ENCODE measurements at regions not wholly inside any gene's neighbourhood (a gene's known extent, or its start where the extent isn't known, plus 50 kb on each side); places are given as distances from the start of the nearest gene placed in this dataset.

DNA sequence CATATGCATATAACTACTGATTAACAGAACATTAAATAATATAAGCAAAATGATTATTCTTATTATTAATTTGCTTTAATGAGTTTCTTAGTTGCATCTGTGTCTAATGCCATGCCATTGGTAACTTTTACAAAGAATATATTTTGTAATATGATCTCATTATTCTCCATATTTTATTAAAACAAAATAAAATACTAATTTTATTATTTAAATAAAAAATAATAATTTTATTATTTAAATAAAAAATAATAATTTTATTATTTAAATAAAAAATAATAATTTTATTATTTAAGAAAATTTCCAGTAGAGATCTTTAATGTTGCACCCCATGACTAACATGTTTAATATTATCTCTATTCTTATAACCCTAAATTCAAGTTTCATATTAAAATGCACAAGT lies 771.1 kb downstream of the NR2F2 start:
- TF ChIP-seq, protein P1, sequence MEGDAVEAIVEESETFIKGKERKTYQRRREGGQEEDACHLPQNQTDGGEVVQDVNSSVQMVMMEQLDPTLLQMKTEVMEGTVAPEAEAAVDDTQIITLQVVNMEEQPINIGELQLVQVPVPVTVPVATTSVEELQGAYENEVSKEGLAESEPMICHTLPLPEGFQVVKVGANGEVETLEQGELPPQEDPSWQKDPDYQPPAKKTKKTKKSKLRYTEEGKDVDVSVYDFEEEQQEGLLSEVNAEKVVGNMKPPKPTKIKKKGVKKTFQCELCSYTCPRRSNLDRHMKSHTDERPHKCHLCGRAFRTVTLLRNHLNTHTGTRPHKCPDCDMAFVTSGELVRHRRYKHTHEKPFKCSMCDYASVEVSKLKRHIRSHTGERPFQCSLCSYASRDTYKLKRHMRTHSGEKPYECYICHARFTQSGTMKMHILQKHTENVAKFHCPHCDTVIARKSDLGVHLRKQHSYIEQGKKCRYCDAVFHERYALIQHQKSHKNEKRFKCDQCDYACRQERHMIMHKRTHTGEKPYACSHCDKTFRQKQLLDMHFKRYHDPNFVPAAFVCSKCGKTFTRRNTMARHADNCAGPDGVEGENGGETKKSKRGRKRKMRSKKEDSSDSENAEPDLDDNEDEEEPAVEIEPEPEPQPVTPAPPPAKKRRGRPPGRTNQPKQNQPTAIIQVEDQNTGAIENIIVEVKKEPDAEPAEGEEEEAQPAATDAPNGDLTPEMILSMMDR (IDR thresholded peaks at IDR 0.05): no peak
- TF ChIP-seq POLR2AphosphoS5 (IDR thresholded peaks at IDR 0.05): no peak
- no peak for TF ChIP-seq POLR2A (IDR thresholded peaks at IDR 0.05)

Data from prostate gland (tissue), 2 donors.